K562 (cell line): ENCODE measurements at regions not wholly inside any gene's neighbourhood (a gene's known extent, or its start where the extent isn't known, plus 50 kb on each side); places are given as distances from the start of the nearest gene placed in this dataset.

Experiments
- ATAC-seq: fragments of 200-7000 bp; cut with Tn5 transposase; 3 replicates; pipeline ENCODE4 v1.9.1; 2020; ENCODE audit warnings: moderate library complexity
- BruUV-seq: library from RNA; stranded (reverse); fragments of 400-500 nt; replicated peaks from 2 replicates; lab custom pipeline; 2021; lab: Mats Ljungman, UMichigan
- CTCF ChIA-PET: fragments of 300-600 bp; formaldehyde crosslinking; extraction: SDS; loops from one replicate; lab custom pipeline; 2021; ENCODE audit warnings: low intra/inter-chr PET ratio; lab: Yijun Ruan, JAX
- POLR2A ChIA-PET: fragments of 300-600, 350-650 bp; sonication (Branson Sonifier 250); formaldehyde crosslinking; extraction: SDS; loops from one replicate; lab custom pipeline; 2021; ENCODE audit warnings: antibody characterized with exemption, inconsistent platforms; lab: Yijun Ruan, JAX
- DNase-seq, 4 experiments: peaks; one replicate each; pipeline versions ENCODE4 v3.0.0 to v3.0.0-alpha.2; 2011 to 2018; ENCODE audit warnings: low spot score in 3 of 4, mixed read lengths in 3 of 4; ENCODE audit errors: extremely low read depth in 1 of 4
- FAIRE-seq: peaks from 2 replicates; lab custom pipeline; 2011; peaks lifted over from hg19 to GRCh38; lab: Jason Lieb, UNC
- H2AFZ ChIP-seq: 2 replicates; pipeline ENCODE4 v1.6.0; 2011; ENCODE audit warnings: low read depth, low read length, control low read depth, inconsistent platforms
- H3K27ac ChIP-seq: fragments of 200-600 bp; 3 replicates; pipeline ENCODE4 v1.8.0; 2011; ENCODE audit warnings: low read depth, mild to moderate bottlenecking, control low read depth, inconsistent platforms, low read length, moderate library complexity, mixed read lengths; ENCODE audit errors: extremely low read depth
- H3K27me3 ChIP-seq, 2 experiments: fragments of 300-600 bp in 1 of 2; 2 replicates in 1 of 2; 3 replicates in 1 of 2; pipeline versions ENCODE4 v1.6.0 to v1.8.0; 2011; ENCODE audit warnings: inconsistent platforms in 2 of 2, low read length in 2 of 2, mild to moderate bottlenecking in 1 of 2, mixed read lengths in 1 of 2, moderate library complexity in 1 of 2; ENCODE audit not compliant: control insufficient read depth in 2 of 2, insufficient read depth in 2 of 2
- H3K36me3 ChIP-seq: fragments of 300-600 bp; 3 replicates; pipeline ENCODE4 v1.8.0; 2011; ENCODE audit warnings: mild to moderate bottlenecking, low read length, inconsistent platforms; ENCODE audit not compliant: control insufficient read depth, insufficient read depth
- H3K4me1 ChIP-seq, 2 experiments: fragments of 200-600 bp in 1 of 2; replicated peaks in 1 of 2; 2 replicates in 1 of 2; 3 replicates in 1 of 2; pipeline versions ENCODE4 v1.5.1 to v1.8.0; 2011; ENCODE audit warnings: inconsistent platforms in 2 of 2, low read length in 2 of 2, mild to moderate bottlenecking in 1 of 2, mixed read lengths in 1 of 2, moderate library complexity in 1 of 2; ENCODE audit not compliant: control insufficient read depth in 2 of 2, insufficient read depth in 2 of 2
- H3K4me2 ChIP-seq: 2 replicates; pipeline ENCODE4 v1.6.1; 2011; ENCODE audit warnings: low read length, control low read depth, inconsistent platforms, mixed read lengths; ENCODE audit not compliant: insufficient read depth
- H3K4me3 ChIP-seq: fragments of 200-600 bp; sonication (generic), shearing (Covaris generic); 2 replicates; pipeline ENCODE4 v1.5.1; 2016; ENCODE audit warnings: control low read depth, inconsistent platforms
- H3K79me2 ChIP-seq: fragments of 200-600 bp; 3 replicates; pipeline ENCODE4 v1.8.0; 2011; ENCODE audit warnings: low read length, inconsistent platforms; ENCODE audit not compliant: control insufficient read depth, insufficient read depth
- H3K9ac ChIP-seq, 2 experiments: 2 replicates each; pipeline versions ENCODE4 v1.6.0 to v1.6.1; 2011; ENCODE audit warnings: low read depth in 2 of 2, low read length in 2 of 2, control low read depth in 1 of 2, inconsistent platforms in 1 of 2, mild to moderate bottlenecking in 1 of 2, mixed read lengths in 1 of 2; ENCODE audit not compliant: insufficient read depth in 1 of 2
- H3K9me1 ChIP-seq: one replicate; pipeline ENCODE4 v1.6.0; 2011; ENCODE audit warnings: inconsistent platforms, mild to moderate bottlenecking, low read length, moderate library complexity; ENCODE audit not compliant: control insufficient read depth, insufficient read depth
- H3K9me3 ChIP-seq: replicated peaks from 2 replicates; pipeline ENCODE4 v1.5.1; 2011; ENCODE audit warnings: low read depth, low read length, inconsistent platforms; ENCODE audit not compliant: control insufficient read depth, insufficient read depth
- H4K20me1 ChIP-seq: replicated peaks from 2 replicates; pipeline ENCODE4 v1.6.1; 2011; ENCODE audit warnings: low read length, inconsistent platforms, mixed read lengths; ENCODE audit not compliant: control insufficient read depth, insufficient read depth
- ARID3A ChIP-seq: IDR thresholded peaks from 2 replicates; pipeline ENCODE4 v1.6.1; 2012; ENCODE audit warnings: low read depth, low read length, improper control_type of control experiment, borderline replicate concordance
- BACH1 ChIP-seq: fragments of 200-800 bp; sonication (Bioruptor generic); IDR thresholded peaks from 2 replicates; pipeline ENCODE4 v1.6.1; 2016; ENCODE audit warnings: missing genetic modification characterization, missing compliant biosample characterization
- BHLHE40 ChIP-seq: IDR thresholded peaks from 2 replicates; pipeline ENCODE4 v1.6.1; 2011; ENCODE audit warnings: low read length, improper control_type of control experiment
- CREBBP ChIP-seq: IDR thresholded peaks from one replicate; pipeline ENCODE4 v1.6.1; 2012; ENCODE audit warnings: low read depth, mild to moderate bottlenecking, control low read depth, inconsistent platforms, low read length
- EP400 ChIP-seq: fragments of 450-650 bp; IDR thresholded peaks from 2 replicates; pipeline ENCODE4 v1.6.1; 2017; ENCODE audit warnings: antibody characterized with exemption, mild to moderate bottlenecking, moderate library complexity
- ESRRA ChIP-seq: fragments of 450-650 bp; IDR thresholded peaks from 2 replicates; pipeline ENCODE4 v1.6.1; 2014; ENCODE audit warnings: low read depth, mild to moderate bottlenecking, moderate library complexity, borderline replicate concordance
- FOXK2 ChIP-seq, 2 experiments: fragments of 450-650 bp; IDR thresholded peaks in 1 of 2; conservative IDR thresholded peaks in 1 of 2; 2 replicates each; pipeline ENCODE4 v1.6.1; 2016; ENCODE audit warnings: low read depth in 2 of 2, mild to moderate bottlenecking in 1 of 2
- KLF1 ChIP-seq: fragments of 450-650 bp; IDR thresholded peaks from 2 replicates; pipeline ENCODE4 v1.6.1; 2016; ENCODE audit warnings: missing genetic modification characterization, missing compliant biosample characterization
- MCM3 ChIP-seq: fragments of 450-650 bp; IDR thresholded peaks from 2 replicates; pipeline ENCODE4 v1.6.1; 2016
- NFE2 ChIP-seq: IDR thresholded peaks from 2 replicates; pipeline ENCODE4 v1.6.1; 2014; ENCODE audit warnings: antibody characterized with exemption, low read depth
- NFRKB ChIP-seq: fragments of 450-650 bp; IDR thresholded peaks from 2 replicates; pipeline ENCODE4 v1.6.1; 2016; ENCODE audit warnings: low read depth
- POLR3A ChIP-seq: IDR thresholded peaks from 2 replicates; pipeline ENCODE4 v1.6.1; 2011; ENCODE audit warnings: borderline replicate concordance, mild to moderate bottlenecking, moderate library complexity; ENCODE audit not compliant: insufficient read length, insufficient read depth; ENCODE audit errors: extremely low read depth
- SMARCA5 ChIP-seq: fragments of 450-650 bp; IDR thresholded peaks from 2 replicates; pipeline ENCODE4 v1.6.1; 2016
- XRCC5 ChIP-seq: fragments of 200-400 bp; formaldehyde crosslinking; IDR thresholded peaks from 2 replicates; pipeline ENCODE4 v1.6.1; 2017; ENCODE audit warnings: low read depth, mild to moderate bottlenecking, low read length
- ZNF184 ChIP-seq: sonication (generic); formaldehyde crosslinking; IDR thresholded peaks from 2 replicates; pipeline ENCODE4 v1.5.0; 2020; ENCODE audit warnings: missing genetic modification reagents
- ZNF384 ChIP-seq: IDR thresholded peaks from 2 replicates; pipeline ENCODE4 v1.6.1; 2012; ENCODE audit warnings: low read depth, low read length, improper control_type of control experiment
- WGBS: fragments of 100-300 bp; shearing (Covaris generic); methylation state at CpG from one replicate; pipeline ENCODE4 v1.1.6; 2016; ENCODE audit warnings: low coverage, mixed read lengths; ENCODE audit not compliant: insufficient coverage; ENCODE audit errors: missing lambda C conversion rate; 5-methylcytosine and 5-hydroxymethylcytosine counted together
- in situ Hi-C: fragments of 300-500 bp; cut with MboI; formaldehyde crosslinking; loops from 4 replicates; pipeline ENCODE4 v1.15.0; 2018; ENCODE audit warnings: inconsistent platforms, mixed read lengths
- intact Hi-C: fragments of 100-400 bp; cut with micrococcal nuclease; formaldehyde crosslinking; loops from 2 replicates; pipeline ENCODE4 v1.14.2; 2022

GRCh38 chr12:63362166-63362565 lies 211.2 kb upstream of the AVPR1A start:
- ChIA-PET POLR2A (no interaction called here), CTCF (no interaction called here)
- Histone ChIP-seq H3K4me2 (no peak overlapping the region), H3K9ac (no peak overlapping the region), H3K27me3 (no peaks in the 10 kb centered on the region), H3K9me1 (no peaks in the 10 kb centered on the region), H3K9me3 (no peaks in the 10 kb centered on the region), H4K20me1 (no peaks in the 10 kb centered on the region), H3K36me3 (no peaks in the 10 kb centered on the region), H3K79me2 (no peaks in the 10 kb centered on the region), H3K4me1 (no peaks in the 10 kb centered on the region), H3K27ac (no peak overlapping the region), H2AFZ (no peak overlapping the region), H3K4me3 (no peak overlapping the region)
- no TSS peak for BruUV-seq
- TF ChIP-seq ESRRA (no peak), BACH1 (no peak), NFRKB (no peak), ZNF384 (no peak), KLF1 (tag) (no peak), BHLHE40 (no peak), NFE2 (no peak), ZNF184 (CRISPR knock-in tag) (no peak), MCM3 (no peak), EP400 (no peak), FOXK2 (conservative IDR thresholded peaks at IDR 0.05 in 1 of 2, IDR thresholded peaks at IDR 0.05 in 1 of 2; ENCODE audit: low read depth in 2 of 2) (no peak), ARID3A (no peak), CREBBP (no peak), XRCC5 (no peak), SMARCA5 (no peak), POLR3A (no peak)
- in situ Hi-C loops = no loop called here
- DNase-seq (no peak), ATAC-seq (no peak), FAIRE-seq (no peak)
- 0% methylated on average over 2 of the region's 2 CpGs for WGBS
- intact Hi-C loops = no loop called here
